Hepatocyte (in vitro differentiated cells): ENCODE measurements at regions not wholly inside any gene's neighbourhood (a gene's known extent, or its start where the extent isn't known, plus 50 kb on each side); places are given as distances from the start of the nearest gene placed in this dataset.

Experiments
- CTCF ChIP-seq: fragments of 200-600 bp; sonication (generic); IDR thresholded peaks from 2 replicates; pipeline ENCODE4 v1.5.1; 2016; ENCODE audit warnings: antibody characterized with exemption, mild to moderate bottlenecking; ENCODE audit not compliant: poor library complexity
- EZH2 ChIP-seq: fragments of 200-600 bp; sonication (generic); IDR thresholded peaks from 2 replicates; pipeline ENCODE4 v1.6.1; 2016; ENCODE audit warnings: antibody characterized with exemption, mild to moderate bottlenecking, borderline replicate concordance

GRCh38 chr7:130953196-130953595 is 219.2 kb upstream of the KLF14 start:
- TF ChIP-seq CTCF = no peak
- TF ChIP-seq EZH2 = no peak
